Parathyroid adenoma (tissue), 2 donors: ENCODE measurements at regions not wholly inside any gene's neighbourhood (a gene's known extent, or its start where the extent isn't known, plus 50 kb on each side); places are given as distances from the start of the nearest gene placed in this dataset.

Experiments used
- H2AFZ ChIP-seq: fragments of 300-600 bp; sonication (generic); one replicate; pipeline ENCODE4 v1.7.0; 2017; ENCODE audit warnings: antibody characterized with exemption, mild to moderate bottlenecking
- H3K27ac ChIP-seq: fragments of 300-600 bp; sonication (generic); one replicate; pipeline ENCODE4 v1.7.0; 2017
- H3K27me3 ChIP-seq: fragments of 300-600 bp; sonication (generic); one replicate; pipeline ENCODE4 v1.7.0; 2017; ENCODE audit warnings: low read length; ENCODE audit not compliant: control insufficient read depth, insufficient read depth
- H3K36me3 ChIP-seq: fragments of 300-600 bp; sonication (generic); one replicate; pipeline ENCODE4 v1.7.0; 2017; ENCODE audit warnings: low read length; ENCODE audit not compliant: control insufficient read depth, insufficient read depth
- H3K4me1 ChIP-seq: fragments of 300-600 bp; sonication (generic); one replicate; pipeline ENCODE4 v1.7.0; 2017; ENCODE audit warnings: control low read depth
- H3K4me2 ChIP-seq: fragments of 300-600 bp; sonication (generic); one replicate; pipeline ENCODE4 v1.7.0; 2017; ENCODE audit warnings: low read length
- H3K4me3 ChIP-seq: fragments of 300-600 bp; sonication (generic); one replicate; pipeline ENCODE4 v1.7.0; 2017; ENCODE audit warnings: low read depth, low read length
- H3K79me2 ChIP-seq: fragments of 300-600 bp; sonication (generic); one replicate; pipeline ENCODE4 v1.7.0; 2017; ENCODE audit warnings: control low read depth
- H3K9ac ChIP-seq: fragments of 300-600 bp; sonication (generic); one replicate; pipeline ENCODE4 v1.7.0; 2017; ENCODE audit warnings: mild to moderate bottlenecking
- H3K9me3 ChIP-seq: fragments of 300-600 bp; sonication (generic); one replicate; pipeline ENCODE4 v1.7.0; 2017; ENCODE audit warnings: low read length; ENCODE audit not compliant: control insufficient read depth
- CTCF ChIP-seq: fragments of 300-600 bp; sonication (generic); IDR thresholded peaks from one replicate; pipeline ENCODE4 v1.7.0; 2017; ENCODE audit warnings: antibody characterized with exemption, mild to moderate bottlenecking
- donor health status: primary hyperparathyroidism.

GRCh38 chr2:63755965-63756364, 85.7 kb upstream of the UGP2 start:
- Histone ChIP-seq H3K4me3 (no peak overlapping the region), H3K4me2 (no peak overlapping the region), H3K9ac (no peak overlapping the region), H3K27me3 (no peaks in the 10 kb centered on the region), H2AFZ (no peak overlapping the region), H3K9me3 (no peaks in the 10 kb centered on the region), H3K36me3 (no peaks in the 10 kb centered on the region), H3K27ac (no peak overlapping the region), H3K79me2 (no peaks in the 10 kb centered on the region), H3K4me1 (peaks cover 8% of the 10 kb centered on the region)
- TF ChIP-seq CTCF, result no peak

- H3K27ac ChIP-seq, result no peak overlapping the region
These were observed 78.2 kb upstream of the UGP2 start for GRCh38 chr2:63763391-63763941.

GRCh38 chr2:63764630-63765029, 77.1 kb upstream of the UGP2 start:
- H3K79me2 ChIP-seq, result no peaks in the 10 kb centered on the region
- no peak for TF ChIP-seq CTCF
- H2AFZ ChIP-seq, result no peak overlapping the region
- H3K4me3 ChIP-seq, result no peak overlapping the region
- H3K27ac ChIP-seq, result no peak overlapping the region
- no peaks in the 10 kb centered on the region for H3K27me3 ChIP-seq
- no peaks in the 10 kb centered on the region for H3K9me3 ChIP-seq
- no peak overlapping the region for H3K9ac ChIP-seq
- H3K36me3 ChIP-seq, result no peaks in the 10 kb centered on the region
- no peak overlapping the region for H3K4me2 ChIP-seq
- peaks cover 4% of the 10 kb centered on the region for H3K4me1 ChIP-seq

More at GRCh38 chr2:63763391-63763941, 78.2 kb upstream of the UGP2 start:
- H3K27me3 ChIP-seq, result no peaks in the 10 kb centered on the region
- H3K9me3 ChIP-seq, result no peaks in the 10 kb centered on the region
- H3K36me3 ChIP-seq, result no peaks in the 10 kb centered on the region
- no peak overlapping the region for H3K9ac ChIP-seq
- TF ChIP-seq CTCF, result no peak
- no peak overlapping the region for H3K4me3 ChIP-seq
- H3K4me2 ChIP-seq, result no peak overlapping the region
- no peaks in the 10 kb centered on the region for H3K79me2 ChIP-seq
- no peak overlapping the region for H2AFZ ChIP-seq
- H3K4me1 ChIP-seq, result peaks cover 8% of the 10 kb centered on the region

- H3K9me3 ChIP-seq, result no peaks in the 10 kb centered on the region
- no peaks in the 10 kb centered on the region for H3K36me3 ChIP-seq
- no peak overlapping the region for H3K27ac ChIP-seq
- H3K27me3 ChIP-seq, result no peaks in the 10 kb centered on the region
- H3K4me1 ChIP-seq, result no peaks in the 10 kb centered on the region
- no peak overlapping the region for H3K4me3 ChIP-seq
- H3K79me2 ChIP-seq, result no peaks in the 10 kb centered on the region
- no peak overlapping the region for H3K9ac ChIP-seq
- H2AFZ ChIP-seq, result peak overlapping the region; percentile 23
- no peak for TF ChIP-seq CTCF
- H3K4me2 ChIP-seq, result no peak overlapping the region
These were observed 76.6 kb upstream of the UGP2 start for GRCh38 chr2:63765117-63765516.

- TF ChIP-seq CTCF, result no peak
- Histone ChIP-seq H3K27ac (no peak overlapping the region), H3K27me3 (no peaks in the 10 kb centered on the region), H3K79me2 (no peaks in the 10 kb centered on the region), H3K4me3 (no peak overlapping the region), H3K4me1 (no peaks in the 10 kb centered on the region), H3K9me3 (no peaks in the 10 kb centered on the region), H2AFZ (no peak overlapping the region), H3K9ac (no peak overlapping the region), H3K36me3 (no peaks in the 10 kb centered on the region), H3K4me2 (no peak overlapping the region)
These were observed 74.4 kb upstream of the UGP2 start for GRCh38 chr2:63767307-63767706.
